ENCODE measurements at regions not wholly inside any gene's neighbourhood (a gene's known extent, or its start where the extent isn't known, plus 50 kb on each side); places are given as distances from the start of the nearest gene placed in this dataset.

DNA sequence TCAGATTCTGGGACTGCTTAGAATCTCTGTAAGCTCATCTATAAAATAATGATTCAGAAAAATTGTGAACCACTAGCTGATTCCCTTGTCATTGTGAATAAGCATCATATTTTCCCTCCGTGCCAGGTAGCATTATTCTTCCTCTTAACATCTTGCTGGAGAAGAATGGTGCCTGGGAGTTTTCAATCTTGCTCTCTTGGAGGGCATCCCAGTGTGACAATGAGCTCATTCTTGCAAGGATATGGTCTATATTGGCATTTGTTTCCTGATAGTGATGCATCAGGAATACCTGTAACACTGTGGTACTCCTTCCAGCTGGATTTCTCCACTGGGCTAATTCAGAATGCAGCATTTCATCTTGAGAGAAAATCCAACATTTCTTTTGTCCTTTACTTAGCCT lies 126.4 kb upstream of the ITGB1 start:
- no peak for TF ChIP-seq BHLHE40 (IDR thresholded peaks at IDR 0.05; ENCODE audit: borderline replicate concordance)
- TF ChIP-seq FOXM1 (IDR thresholded peaks at IDR 0.05; ENCODE audit: borderline replicate concordance): no peak
- TF ChIP-seq NFRKB (IDR thresholded peaks at IDR 0.05): no peak
- no peak for TF ChIP-seq TARDBP (IDR thresholded peaks at IDR 0.05)
- TF ChIP-seq FOXA1 (IDR thresholded peaks at IDR 0.05): no peak
- TF ChIP-seq ELF4 (IDR thresholded peaks at IDR 0.05): no peak
- TF ChIP-seq SUZ12 (IDR thresholded peaks at IDR 0.05): no peak
- no peak for TF ChIP-seq L3MBTL2 (conservative IDR thresholded peaks at IDR 0.05)
- TF ChIP-seq, protein P1, sequence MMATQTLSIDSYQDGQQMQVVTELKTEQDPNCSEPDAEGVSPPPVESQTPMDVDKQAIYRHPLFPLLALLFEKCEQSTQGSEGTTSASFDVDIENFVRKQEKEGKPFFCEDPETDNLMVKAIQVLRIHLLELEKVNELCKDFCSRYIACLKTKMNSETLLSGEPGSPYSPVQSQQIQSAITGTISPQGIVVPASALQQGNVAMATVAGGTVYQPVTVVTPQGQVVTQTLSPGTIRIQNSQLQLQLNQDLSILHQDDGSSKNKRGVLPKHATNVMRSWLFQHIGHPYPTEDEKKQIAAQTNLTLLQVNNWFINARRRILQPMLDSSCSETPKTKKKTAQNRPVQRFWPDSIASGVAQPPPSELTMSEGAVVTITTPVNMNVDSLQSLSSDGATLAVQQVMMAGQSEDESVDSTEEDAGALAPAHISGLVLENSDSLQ (IDR thresholded peaks at IDR 0.05): no peak
- TF ChIP-seq ARNT (IDR thresholded peaks at IDR 0.05): no peak
- TF ChIP-seq SP1 (IDR thresholded peaks at IDR 0.05): no peak
- TF ChIP-seq ZNF384 (IDR thresholded peaks at IDR 0.05): no peak
- TF ChIP-seq CTBP1 (IDR thresholded peaks at IDR 0.05; ENCODE audit: borderline replicate concordance): no peak
